ENCODE measurements at regions not wholly inside any gene's neighbourhood (a gene's known extent, or its start where the extent isn't known, plus 50 kb on each side); places are given as distances from the start of the nearest gene placed in this dataset.

GRCh38 chr7:119223930-119224329 is 999.4 kb downstream of the ANKRD7 start:
- TF ChIP-seq EZH2 (IDR thresholded peaks at IDR 0.05; ENCODE audit: borderline replicate concordance, low read depth, low read length, severe bottlenecking), result no peak
- TF ChIP-seq, protein P1, sequence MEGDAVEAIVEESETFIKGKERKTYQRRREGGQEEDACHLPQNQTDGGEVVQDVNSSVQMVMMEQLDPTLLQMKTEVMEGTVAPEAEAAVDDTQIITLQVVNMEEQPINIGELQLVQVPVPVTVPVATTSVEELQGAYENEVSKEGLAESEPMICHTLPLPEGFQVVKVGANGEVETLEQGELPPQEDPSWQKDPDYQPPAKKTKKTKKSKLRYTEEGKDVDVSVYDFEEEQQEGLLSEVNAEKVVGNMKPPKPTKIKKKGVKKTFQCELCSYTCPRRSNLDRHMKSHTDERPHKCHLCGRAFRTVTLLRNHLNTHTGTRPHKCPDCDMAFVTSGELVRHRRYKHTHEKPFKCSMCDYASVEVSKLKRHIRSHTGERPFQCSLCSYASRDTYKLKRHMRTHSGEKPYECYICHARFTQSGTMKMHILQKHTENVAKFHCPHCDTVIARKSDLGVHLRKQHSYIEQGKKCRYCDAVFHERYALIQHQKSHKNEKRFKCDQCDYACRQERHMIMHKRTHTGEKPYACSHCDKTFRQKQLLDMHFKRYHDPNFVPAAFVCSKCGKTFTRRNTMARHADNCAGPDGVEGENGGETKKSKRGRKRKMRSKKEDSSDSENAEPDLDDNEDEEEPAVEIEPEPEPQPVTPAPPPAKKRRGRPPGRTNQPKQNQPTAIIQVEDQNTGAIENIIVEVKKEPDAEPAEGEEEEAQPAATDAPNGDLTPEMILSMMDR (IDR thresholded peaks at IDR 0.05; ENCODE audit: borderline replicate concordance, extremely low read depth, low read length, poor library complexity, severe bottlenecking), result no peak

All from DND-41 (cell line).